RWPE1 (cell line): ENCODE measurements at regions not wholly inside any gene's neighbourhood (a gene's known extent, or its start where the extent isn't known, plus 50 kb on each side); places are given as distances from the start of the nearest gene placed in this dataset.
"Not testable (repeated sequence)": the region's sequence is repeated elsewhere in the genome, so short reads cannot be mapped to it uniquely, and the experiment has no call there.

Experiments used
- CTCF ChIA-PET: fragments of 350-600 bp; sonication (Branson Sonifier 250); formaldehyde crosslinking; extraction: SDS; loops from one replicate; lab custom pipeline; 2021; lab: Yijun Ruan, JAX
- POLR2A ChIA-PET: fragments of 400-600 bp; formaldehyde crosslinking; extraction: SDS; loops from one replicate; lab custom pipeline; 2020; ENCODE audit warnings: antibody characterized with exemption; ENCODE audit not compliant: low non-redundant PET; lab: Yijun Ruan, JAX
- DNase-seq: peaks from one replicate; pipeline ENCODE4 v3.0.0; 2012; ENCODE audit warnings: low spot score
- H3K27ac ChIP-seq: fragments of 450-650 bp; 2 replicates; pipeline ENCODE4 v1.5.1; 2017
- CTCF ChIP-seq: fragments of 450-650 bp; conservative IDR thresholded peaks from 2 replicates; pipeline ENCODE4 v1.5.1; 2017; ENCODE audit warnings: low read depth, mild to moderate bottlenecking

- POLR2A ChIA-PET = no interaction called here
- CTCF ChIA-PET = no interaction called here
- no peak for TF ChIP-seq CTCF
- DNase-seq = no peak
- no peak overlapping the region for H3K27ac ChIP-seq
Measured at GRCh38 chr1:105442901-105443300, 1613.6 kb upstream of the PRMT6 start.

GRCh38 chr1:105459759-105460158, 1596.7 kb upstream of the PRMT6 start:
- ChIA-PET CTCF (interaction anchor here (0.6 kb wide), 1 partner anchor 58 kb away, joined by 3 read pairs; no protein-coding TSS in a partner anchor), POLR2A (no interaction called here)
- DNase-seq = no peak
- no peak overlapping the region for H3K27ac ChIP-seq
- TF ChIP-seq CTCF = no peak

GRCh38 chr1:105462308-105462707, 1594.2 kb upstream of the PRMT6 start:
- CTCF ChIA-PET = no interaction called here
- no peak for TF ChIP-seq CTCF
- POLR2A ChIA-PET = no interaction called here
- no peak for DNase-seq
- H3K27ac ChIP-seq = no peak overlapping the region

GRCh38 chr1:105467549-105467948, 1588.9 kb upstream of the PRMT6 start:
- POLR2A ChIA-PET = no interaction called here
- no peak for TF ChIP-seq CTCF
- DNase-seq = no peak
- no peak overlapping the region for H3K27ac ChIP-seq
- CTCF ChIA-PET = no interaction called here

GRCh38 chr1:105470541-105470940, 1585.9 kb upstream of the PRMT6 start:
- CTCF ChIA-PET, H3K27ac ChIP-seq, DNase-seq, POLR2A ChIA-PET: not testable (repeated sequence)

GRCh38 chr1:105483436-105483835, 1573.0 kb upstream of the PRMT6 start:
- no peak for TF ChIP-seq CTCF
- no peak for DNase-seq
- POLR2A ChIA-PET = no interaction called here
- H3K27ac ChIP-seq = no peak overlapping the region
- CTCF ChIA-PET = no interaction called here

- CTCF ChIA-PET = interaction anchor here (0.6 kb wide), 1 partner anchor 1210 kb away, joined by 4 read pairs; no protein-coding TSS in a partner anchor
- POLR2A ChIA-PET = no interaction called here
- no peak for TF ChIP-seq CTCF
- H3K27ac ChIP-seq = no peak overlapping the region
- DNase-seq = peak; percentile 20
Measured at GRCh38 chr1:105485207-105485606, 1571.3 kb upstream of the PRMT6 start.
